PFSK-1 (cell line): ENCODE measurements at regions not wholly inside any gene's neighbourhood (a gene's known extent, or its start where the extent isn't known, plus 50 kb on each side); places are given as distances from the start of the nearest gene placed in this dataset.

ENCODE experiments used
- FOXP2 ChIP-seq: optimal IDR thresholded peaks from 2 replicates; pipeline ENCODE3; 2011; ENCODE audit warnings: borderline replicate concordance, control low read depth, inconsistent platforms; ENCODE audit not compliant: insufficient read depth; ENCODE audit errors: extremely low read length, extremely low read depth
- POLR2AphosphoS5 ChIP-seq: IDR thresholded peaks from 2 replicates; pipeline ENCODE4 v1.6.1; 2012; ENCODE audit warnings: low read depth, mild to moderate bottlenecking, control low read depth, low read length, moderate library complexity
- REST ChIP-seq, 2 experiments: IDR thresholded peaks; 2 replicates each; pipeline versions ENCODE4 v1.6.1 to v1.8.0; 2011 to 2012; ENCODE audit warnings: low read depth in 2 of 2, low read length in 2 of 2, control low read depth in 1 of 2, inconsistent platforms in 1 of 2, mild to moderate bottlenecking in 1 of 2, moderate library complexity in 1 of 2; ENCODE audit not compliant: insufficient read depth in 1 of 2
- SIN3A ChIP-seq: IDR thresholded peaks from 2 replicates; pipeline ENCODE4 v1.6.1; 2012; ENCODE audit warnings: mild to moderate bottlenecking, low read length, moderate library complexity, borderline replicate concordance; ENCODE audit not compliant: insufficient read depth
- TAF1 ChIP-seq: IDR thresholded peaks from 2 replicates; pipeline ENCODE4 v1.6.1; 2012; ENCODE audit warnings: low read length, control low read depth, borderline replicate concordance; ENCODE audit not compliant: insufficient read depth

GRCh38 chr20:48283470-48284110, 498.3 kb upstream of the SULF2 start:
- TF ChIP-seq POLR2AphosphoS5: no peak
- no peak for TF ChIP-seq TAF1
- no peak for TF ChIP-seq SIN3A
- no peak for TF ChIP-seq REST (IDR thresholded peaks at IDR 0.05; ENCODE audit: insufficient read depth in 1 of 2, low read depth in 2 of 2, low read length in 2 of 2)
- no peak for TF ChIP-seq FOXP2
